IMR-90 (cell line): ENCODE measurements at regions not wholly inside any gene's neighbourhood (a gene's known extent, or its start where the extent isn't known, plus 50 kb on each side); places are given as distances from the start of the nearest gene placed in this dataset.

Source experiments
- ATAC-seq: fragments of 200-7000 bp; cut with Tn5 transposase; 2 replicates; pipeline ENCODE4 v1.9.1; 2020; ENCODE audit warnings: low read depth, mild to moderate bottlenecking, moderate library complexity
- BruUV-seq: library from RNA; stranded (reverse); fragments of 400-500 nt; replicated peaks from 2 replicates; lab custom pipeline; 2021; lab: Mats Ljungman, UMichigan
- CTCF ChIA-PET: fragments of 300-600 bp; formaldehyde crosslinking; extraction: SDS; loops from one replicate; lab custom pipeline; 2021; ENCODE audit warnings: antibody characterized with exemption; lab: Yijun Ruan, JAX
- POLR2A ChIA-PET: fragments of 300-600 bp; sonication (Branson Sonifier 250); formaldehyde crosslinking; loops from one replicate; lab custom pipeline; 2022; ENCODE audit warnings: antibody characterized with exemption; ENCODE audit not compliant: unreplicated experiment; lab: Charles Lee
- DNase-seq: peaks from one replicate; pipeline ENCODE4 v3.0.0; 2013
- H2AFZ ChIP-seq: replicated peaks from 2 replicates; pipeline ENCODE3; 2013; ENCODE audit warnings: low read length, mild to moderate bottlenecking; ENCODE audit not compliant: poor library complexity
- H2AK5ac ChIP-seq: 2 replicates; pipeline ENCODE4 v1.6.1; 2013; ENCODE audit warnings: low read depth, low read length, inconsistent platforms
- H2AK9ac ChIP-seq: replicated peaks from 2 replicates; pipeline ENCODE3; 2013; ENCODE audit warnings: mild to moderate bottlenecking, low read depth, low read length, moderate library complexity; ENCODE audit not compliant: poor library complexity
- H2BK120ac ChIP-seq: 2 replicates; pipeline ENCODE4 v1.6.1; 2013; ENCODE audit warnings: low read depth, low read length, inconsistent platforms
- H2BK15ac ChIP-seq: 3 replicates; pipeline ENCODE4 v1.6.1; 2013; ENCODE audit warnings: low read depth, low read length, inconsistent platforms
- H2BK20ac ChIP-seq: 2 replicates; pipeline ENCODE4 v1.6.1; 2013; ENCODE audit warnings: low read depth, mild to moderate bottlenecking, inconsistent platforms, low read length, moderate library complexity
- H2BK5ac ChIP-seq: 2 replicates; pipeline ENCODE4 v1.6.1; 2013; ENCODE audit warnings: mild to moderate bottlenecking, low read depth, low read length, inconsistent platforms; ENCODE audit not compliant: poor library complexity, severe bottlenecking
- H3K14ac ChIP-seq: replicated peaks from 2 replicates; pipeline ENCODE4 v1.6.1; 2013; ENCODE audit warnings: low read depth, low read length, inconsistent platforms
- H3K18ac ChIP-seq: 2 replicates; pipeline ENCODE4 v1.6.1; 2013; ENCODE audit warnings: low read depth, low read length, control low read depth
- H3K23ac ChIP-seq: 2 replicates; pipeline ENCODE4 v1.6.1; 2013; ENCODE audit warnings: low read depth, low read length, inconsistent platforms
- H3K27ac ChIP-seq: 2 replicates; pipeline ENCODE4 v1.5.1; 2013; ENCODE audit warnings: mild to moderate bottlenecking, control low read depth, low read length; ENCODE audit not compliant: insufficient read depth
- H3K27me3 ChIP-seq: 2 replicates; pipeline ENCODE4 v1.6.1; 2013; ENCODE audit warnings: low read length; ENCODE audit not compliant: control insufficient read depth, insufficient read depth
- H3K36me3 ChIP-seq: 2 replicates; pipeline ENCODE4 v1.6.1; 2013; ENCODE audit warnings: low read length, mixed read lengths; ENCODE audit not compliant: control insufficient read depth, insufficient read depth
- H3K4ac ChIP-seq: 2 replicates; pipeline ENCODE4 v1.6.1; 2013; ENCODE audit warnings: low read depth, low read length, inconsistent platforms
- H3K4me1 ChIP-seq: 2 replicates; pipeline ENCODE4 v1.6.1; 2013; ENCODE audit warnings: low read length, mixed read lengths; ENCODE audit not compliant: control insufficient read depth, insufficient read depth
- H3K4me2 ChIP-seq: 2 replicates; pipeline ENCODE4 v1.6.1; 2013; ENCODE audit warnings: low read depth, mild to moderate bottlenecking, control low read depth, low read length, moderate library complexity
- H3K4me3 ChIP-seq: 2 replicates; pipeline ENCODE4 v1.5.1; 2013; ENCODE audit warnings: low read depth, mild to moderate bottlenecking, control low read depth, low read length, moderate library complexity; ENCODE audit not compliant: insufficient read depth
- H3K56ac ChIP-seq: 2 replicates; pipeline ENCODE4 v1.6.1; 2013; ENCODE audit warnings: low read length, inconsistent platforms; ENCODE audit not compliant: insufficient read depth; ENCODE audit errors: extremely low read depth
- H3K79me1 ChIP-seq, 2 experiments: 2 replicates each; pipeline ENCODE4 v1.6.1; 2013; ENCODE audit warnings: low read length in 2 of 2, inconsistent platforms in 1 of 2, low read depth in 1 of 2
- H3K9ac ChIP-seq: 2 replicates; pipeline ENCODE4 v1.6.1; 2013; ENCODE audit warnings: low read depth, low read length, control low read depth
- H3K9me1 ChIP-seq: 2 replicates; pipeline ENCODE4 v1.6.1; 2013; ENCODE audit warnings: low read length, inconsistent platforms; ENCODE audit not compliant: insufficient read depth
- H3K9me3 ChIP-seq: 2 replicates; pipeline ENCODE4 v1.6.1; 2013; ENCODE audit warnings: low read length; ENCODE audit not compliant: control insufficient read depth, insufficient read depth
- H4K20me1 ChIP-seq: 2 replicates; pipeline ENCODE4 v1.6.1; 2013; ENCODE audit warnings: low read length, inconsistent platforms; ENCODE audit not compliant: insufficient read depth
- H4K5ac ChIP-seq: 2 replicates; pipeline ENCODE4 v1.6.1; 2013; ENCODE audit warnings: mild to moderate bottlenecking, low read depth, low read length, control low read depth
- H4K8ac ChIP-seq, 2 experiments: 2 replicates each; pipeline ENCODE4 v1.6.1; 2013; ENCODE audit warnings: low read depth in 2 of 2, low read length in 2 of 2, control low read depth in 1 of 2, inconsistent platforms in 1 of 2
- H4K91ac ChIP-seq: 2 replicates; pipeline ENCODE4 v1.6.1; 2013; ENCODE audit warnings: low read depth, low read length, inconsistent platforms; ENCODE audit not compliant: insufficient read depth
- CTCF ChIP-seq: conservative IDR thresholded peaks from 2 replicates; pipeline ENCODE4 v1.5.1; 2012; ENCODE audit warnings: mild to moderate bottlenecking, low read depth, low read length, improper control_type of control experiment
- ELK1 ChIP-seq: fragments of 150-350 bp; IDR thresholded peaks from 2 replicates; pipeline ENCODE4 v1.6.1; 2016; ENCODE audit warnings: low read depth, mild to moderate bottlenecking, low read length, moderate library complexity, borderline replicate concordance
- FOS ChIP-seq: fragments of 150-350 bp; IDR thresholded peaks from 2 replicates; pipeline ENCODE4 v1.6.1; 2016; ENCODE audit warnings: low read depth, low read length
- MAFK ChIP-seq: IDR thresholded peaks from 2 replicates; pipeline ENCODE4 v1.6.1; 2012; ENCODE audit warnings: low read depth, low read length, improper control_type of control experiment
- MAZ ChIP-seq: IDR thresholded peaks from 2 replicates; pipeline ENCODE4 v1.6.1; 2012; ENCODE audit warnings: low read depth, mild to moderate bottlenecking, low read length, improper control_type of control experiment, moderate library complexity, borderline replicate concordance
- MXI1 ChIP-seq: IDR thresholded peaks from 2 replicates; pipeline ENCODE4 v1.6.1; 2012; ENCODE audit warnings: low read depth, mild to moderate bottlenecking, low read length, moderate library complexity, borderline replicate concordance
- POLR2A ChIP-seq: IDR thresholded peaks from 2 replicates; pipeline ENCODE4 v1.6.1; 2012; ENCODE audit warnings: mild to moderate bottlenecking, low read depth, low read length
- SMC3 ChIP-seq: fragments of 150-350 bp; IDR thresholded peaks from 2 replicates; pipeline ENCODE4 v1.6.1; 2016; ENCODE audit warnings: low read depth, mild to moderate bottlenecking, antibody characterized with exemption, low read length, moderate library complexity
- WGBS, 2 experiments: methylation state at CpG; one replicate each; pipeline versions ENCODE4 v1.1.5 to v1.1.7; 2013; ENCODE audit warnings: missing lambda C conversion rate in 2 of 2; ENCODE audit not compliant: insufficient read length in 1 of 2; ENCODE audit errors: extremely low coverage in 2 of 2; 5-methylcytosine and 5-hydroxymethylcytosine counted together
- dilution Hi-C: fragments of 300-500 bp; cut with HindIII; formaldehyde crosslinking; loops from one replicate; pipeline ENCODE4 v1.14.3; 2018; ENCODE audit warnings: low sequenced_read_pairs; ENCODE audit not compliant: unreplicated experiment
- in situ Hi-C: fragments of 300-500 bp; cut with MboI; formaldehyde crosslinking; loops from 3 replicates; pipeline ENCODE4 v1.14.3; 2019; ENCODE audit warnings: low sequenced_read_pairs, inconsistent platforms, mixed read lengths
- intact Hi-C: fragments of 100-400 bp; cut with micrococcal nuclease; formaldehyde crosslinking; loops from 2 replicates; pipeline ENCODE4 v1.10.0; 2022

- Histone ChIP-seq H3K9ac (no peak overlapping the region), H3K14ac (no peak overlapping the region), H4K8ac (no peak overlapping the region), H2BK20ac (no peak overlapping the region), H3K27ac (no peak overlapping the region), H3K4me2 (no peak overlapping the region), H3K27me3 (no peaks in the 10 kb centered on the region), H4K20me1 (no peaks in the 10 kb centered on the region), H3K79me1 (no peaks in the 10 kb centered on the region), H3K56ac (no peak overlapping the region), H3K18ac (no peak overlapping the region), H2AK9ac (no peak overlapping the region), H3K9me3 (no peaks in the 10 kb centered on the region), H2BK120ac (no peak overlapping the region), H4K5ac (no peak overlapping the region), H2BK5ac (no peak overlapping the region), H4K91ac (no peak overlapping the region), H2BK15ac (no peak overlapping the region), H3K23ac (no peak overlapping the region), H3K4me1 (peaks cover 3% of the 10 kb centered on the region), H2AFZ (no peak overlapping the region), H2AK5ac (no peak overlapping the region), H3K4ac (no peak overlapping the region), H3K4me3 (no peak overlapping the region), H3K9me1 (no peaks in the 10 kb centered on the region), H3K36me3 (no peaks in the 10 kb centered on the region)
- CTCF ChIA-PET = no interaction called here
- dilution Hi-C loops = no loop called here
- in situ Hi-C loops = no loop called here
- no CpG with 5 or more reads among the region's 1 CpG for WGBS, 2 experiments
- intact Hi-C loops = no loop called here
- DNase-seq (no peak), ATAC-seq (no peak)
- TF ChIP-seq POLR2A (no peak), FOS (no peak), CTCF (no peak), MAFK (no peak), MAZ (no peak), SMC3 (no peak), ELK1 (no peak), MXI1 (no peak)
- POLR2A ChIA-PET = no interaction called here
- no TSS peak for BruUV-seq
Observed at GRCh38 chr2:149773006-149773405, 185.4 kb upstream of the MMADHC start.
